GM13976 (cell line): ENCODE measurements at regions not wholly inside any gene's neighbourhood (a gene's known extent, or its start where the extent isn't known, plus 50 kb on each side); places are given as distances from the start of the nearest gene placed in this dataset.
"Not testable (repeated sequence)": the region's sequence is repeated elsewhere in the genome, so short reads cannot be mapped to it uniquely, and the experiment has no call there.

Experiments
- DNase-seq: peaks from one replicate; pipeline ENCODE4 v3.0.0; 2012; ENCODE audit warnings: low spot score
- in situ Hi-C: fragments of 300-500 bp; cut with MboI; formaldehyde crosslinking; loops from one replicate; pipeline ENCODE4 v1.12.0; 2022; ENCODE audit warnings: low sequenced_read_pairs, mixed read lengths, inconsistent platforms; ENCODE audit not compliant: unreplicated experiment
- TF ChIP-seq, protein P1 (sequence below): IDR thresholded peaks from 2 replicates; pipeline ENCODE4 v1.5.1; 2012; ENCODE audit warnings: borderline replicate concordance, mild to moderate bottlenecking; ENCODE audit not compliant: insufficient read depth; ENCODE audit errors: extremely low read depth, missing control alignments, control extremely low read depth

- in situ Hi-C loops, DNase-seq: not testable (repeated sequence)
Measured at GRCh38 chr7:35955735-35956134, 154.9 kb downstream of the SEPTIN7 start.

GRCh38 chr7:35956988-35957387 lies 156.1 kb downstream of the SEPTIN7 start:
- in situ Hi-C loops: not testable (repeated sequence)

GRCh38 chr7:35961260-35961659 lies 160.4 kb downstream of the SEPTIN7 start:
- DNase-seq, in situ Hi-C loops: not testable (repeated sequence)

More at GRCh38 chr7:35956988-35957387, 156.1 kb downstream of the SEPTIN7 start:
- not testable (repeated sequence) for DNase-seq

DNA sequence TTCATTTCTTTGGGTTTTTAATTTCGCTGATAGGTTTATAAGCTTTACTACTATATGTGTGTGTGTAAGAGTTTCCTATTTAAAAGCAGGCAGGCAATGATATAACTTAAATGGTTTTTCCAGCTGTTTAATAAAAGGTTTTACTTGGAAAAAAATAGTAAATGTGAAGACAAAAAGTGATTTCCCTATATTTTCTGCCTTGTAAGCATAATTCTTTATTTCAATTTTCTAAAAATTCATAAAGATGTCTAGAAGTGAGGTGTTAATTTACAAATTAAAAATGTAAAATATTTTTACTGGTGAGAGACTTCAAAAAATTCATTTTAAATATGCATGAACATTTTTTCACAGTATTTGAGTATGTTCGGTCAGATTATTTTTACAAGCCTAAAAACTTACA lies 161.8 kb downstream of the SEPTIN7 start:
- DNase-seq, in situ Hi-C loops: not testable (repeated sequence)

- in situ Hi-C loops: no loop called here
- DNase-seq: no peak
- TF ChIP-seq, protein P1, sequence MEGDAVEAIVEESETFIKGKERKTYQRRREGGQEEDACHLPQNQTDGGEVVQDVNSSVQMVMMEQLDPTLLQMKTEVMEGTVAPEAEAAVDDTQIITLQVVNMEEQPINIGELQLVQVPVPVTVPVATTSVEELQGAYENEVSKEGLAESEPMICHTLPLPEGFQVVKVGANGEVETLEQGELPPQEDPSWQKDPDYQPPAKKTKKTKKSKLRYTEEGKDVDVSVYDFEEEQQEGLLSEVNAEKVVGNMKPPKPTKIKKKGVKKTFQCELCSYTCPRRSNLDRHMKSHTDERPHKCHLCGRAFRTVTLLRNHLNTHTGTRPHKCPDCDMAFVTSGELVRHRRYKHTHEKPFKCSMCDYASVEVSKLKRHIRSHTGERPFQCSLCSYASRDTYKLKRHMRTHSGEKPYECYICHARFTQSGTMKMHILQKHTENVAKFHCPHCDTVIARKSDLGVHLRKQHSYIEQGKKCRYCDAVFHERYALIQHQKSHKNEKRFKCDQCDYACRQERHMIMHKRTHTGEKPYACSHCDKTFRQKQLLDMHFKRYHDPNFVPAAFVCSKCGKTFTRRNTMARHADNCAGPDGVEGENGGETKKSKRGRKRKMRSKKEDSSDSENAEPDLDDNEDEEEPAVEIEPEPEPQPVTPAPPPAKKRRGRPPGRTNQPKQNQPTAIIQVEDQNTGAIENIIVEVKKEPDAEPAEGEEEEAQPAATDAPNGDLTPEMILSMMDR: no peak
Measured at GRCh38 chr7:35967366-35968139, 166.7 kb downstream of the SEPTIN7 start.

GRCh38 chr7:35968140-35968940 lies 167.5 kb downstream of the SEPTIN7 start:
- TF ChIP-seq, protein P1: no peak
- DNase-seq: no peak
- in situ Hi-C loops: no loop called here

DNA sequence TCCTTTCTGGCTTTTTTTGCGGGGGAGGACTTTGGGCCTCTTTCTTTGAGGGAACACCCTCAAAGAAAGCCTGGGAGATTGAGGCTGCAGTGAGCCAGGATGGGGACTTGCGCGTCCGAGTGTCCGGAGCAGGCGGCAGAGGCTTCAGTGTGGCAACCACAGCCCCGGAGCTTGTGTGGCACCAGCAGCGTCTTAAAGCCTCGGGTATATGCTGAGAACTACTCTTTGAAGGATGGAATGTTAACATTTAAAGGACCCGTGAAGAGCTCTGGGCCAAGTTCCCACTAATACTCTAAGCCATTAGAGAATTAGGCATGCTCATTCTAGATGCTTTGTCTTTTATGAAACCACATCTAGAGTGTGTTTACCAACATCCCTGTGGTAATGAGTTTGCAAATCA lies 168.2 kb downstream of the SEPTIN7 start:
- in situ Hi-C loops: no loop called here
- no peak for DNase-seq
- TF ChIP-seq, protein P1: no peak

DNA sequence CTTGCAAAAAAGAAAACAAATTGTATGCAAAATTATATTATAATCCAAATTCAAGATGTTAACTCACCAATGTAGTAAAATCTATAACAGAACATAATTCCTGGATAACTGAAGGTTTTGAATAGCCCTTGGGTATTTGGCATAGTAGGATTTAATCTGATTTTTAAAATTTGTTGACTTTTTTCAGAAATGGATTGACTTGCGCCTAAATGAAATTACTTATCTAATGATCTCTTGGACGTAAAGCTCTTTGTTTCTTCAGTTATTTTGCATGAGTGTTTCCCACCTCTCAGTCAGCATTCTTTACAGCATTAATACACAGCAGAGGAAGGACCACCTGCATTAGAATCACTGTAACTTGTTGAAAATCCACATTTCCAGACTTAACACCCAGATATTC lies 169.6 kb downstream of the SEPTIN7 start:
- in situ Hi-C loops: loop anchor here (10.0 kb wide), 2 partner anchors 56 to 266 kb away; no protein-coding TSS in a partner anchor
- no peak for DNase-seq
- TF ChIP-seq, protein P1: no peak
